Liver (tissue), 8 donors: ENCODE measurements at regions not wholly inside any gene's neighbourhood (a gene's known extent, or its start where the extent isn't known, plus 50 kb on each side); places are given as distances from the start of the nearest gene placed in this dataset.

Experiments
- DNase-seq: peaks from one replicate; pipeline ENCODE4 v3.0.0-alpha.2; 2017; ENCODE audit warnings: low spot score
- H3K27ac ChIP-seq, 2 donors: one replicate each; pipeline ENCODE4 v1.7.0; 2013; ENCODE audit warnings: inconsistent platforms in 2 of 2, low read length in 2 of 2, control low read depth in 1 of 2, low read depth in 1 of 2, mild to moderate bottlenecking in 1 of 2
- H3K27me3 ChIP-seq, 4 donors: one replicate each; pipeline versions ENCODE4 v1.6.1 to v1.7.0; 2013; ENCODE audit warnings: low read length in 3 of 4, inconsistent platforms in 1 of 4, mild to moderate bottlenecking in 1 of 4, moderate library complexity in 1 of 4; ENCODE audit not compliant: control insufficient read depth in 4 of 4, insufficient read depth in 4 of 4
- H3K36me3 ChIP-seq, 4 donors: one replicate each; pipeline versions ENCODE4 v1.6.1 to v1.7.0; 2013; ENCODE audit warnings: low read length in 3 of 4, mild to moderate bottlenecking in 3 of 4, low read depth in 1 of 4, moderate library complexity in 1 of 4; ENCODE audit not compliant: control insufficient read depth in 4 of 4, insufficient read depth in 3 of 4
- H3K4me1 ChIP-seq, 4 donors: one replicate each; pipeline versions ENCODE4 v1.6.1 to v1.7.0; 2013; ENCODE audit warnings: low read length in 3 of 4, mild to moderate bottlenecking in 3 of 4, moderate library complexity in 1 of 4; ENCODE audit not compliant: control insufficient read depth in 4 of 4, insufficient read depth in 4 of 4
- H3K4me3 ChIP-seq, 3 donors: one replicate each; pipeline versions ENCODE4 v1.6.1 to v1.7.0; 2013; ENCODE audit warnings: low read length in 3 of 3, control low read depth in 1 of 3, low read depth in 1 of 3, mild to moderate bottlenecking in 1 of 3
- H3K9ac ChIP-seq, 2 donors: one replicate each; pipeline ENCODE4 v1.7.0; 2013; ENCODE audit warnings: low read length in 2 of 2, mild to moderate bottlenecking in 2 of 2, moderate library complexity in 2 of 2, control low read depth in 1 of 2, low read depth in 1 of 2
- H3K9me3 ChIP-seq, 4 donors: one replicate each; pipeline versions ENCODE4 v1.6.1 to v1.7.0; 2013; ENCODE audit warnings: low read length in 3 of 4; ENCODE audit not compliant: control insufficient read depth in 4 of 4
- ATF3 ChIP-seq: IDR thresholded peaks from 2 replicates; pipeline ENCODE4 v1.6.1; 2016; ENCODE audit warnings: antibody characterized with exemption
- EGR1 ChIP-seq, 2 donors: IDR thresholded peaks; 2 replicates each; pipeline ENCODE4 v1.6.1; 2016 to 2018; ENCODE audit warnings: antibody characterized with exemption in 2 of 2, low read depth in 2 of 2
- FOXA1 ChIP-seq: IDR thresholded peaks from 2 replicates; pipeline ENCODE4 v1.6.1; 2016; ENCODE audit warnings: antibody characterized with exemption
- FOXA2 ChIP-seq: IDR thresholded peaks from 2 replicates; pipeline ENCODE4 v1.6.1; 2016; ENCODE audit warnings: antibody characterized with exemption
- GABPA ChIP-seq, 2 donors: IDR thresholded peaks in 1 of 2; conservative IDR thresholded peaks in 1 of 2; 2 replicates each; pipeline ENCODE4 v1.6.1; 2016; ENCODE audit warnings: antibody characterized with exemption in 2 of 2, mild to moderate bottlenecking in 1 of 2, moderate library complexity in 1 of 2
- HNF4A ChIP-seq, 2 donors: conservative IDR thresholded peaks; 2 replicates each; pipeline ENCODE4 v1.6.1; 2016; ENCODE audit warnings: antibody characterized with exemption in 2 of 2, mild to moderate bottlenecking in 2 of 2
- HNF4G ChIP-seq: IDR thresholded peaks from 2 replicates; pipeline ENCODE4 v1.6.1; 2016; ENCODE audit warnings: antibody characterized with exemption
- JUND ChIP-seq, 2 donors: IDR thresholded peaks; 2 replicates each; pipeline ENCODE4 v1.6.1; 2016; ENCODE audit warnings: antibody characterized with exemption in 2 of 2
- MAX ChIP-seq: IDR thresholded peaks from 2 replicates; pipeline ENCODE4 v1.6.1; 2016; ENCODE audit warnings: antibody characterized with exemption
- NR2F2 ChIP-seq: IDR thresholded peaks from 2 replicates; pipeline ENCODE4 v1.6.1; 2016; ENCODE audit warnings: antibody characterized with exemption
- RAD21 ChIP-seq, 2 donors: IDR thresholded peaks; 2 replicates each; pipeline ENCODE4 v1.6.1; 2016; ENCODE audit warnings: antibody characterized with exemption in 2 of 2, mild to moderate bottlenecking in 2 of 2
- RXRA ChIP-seq, 2 donors: IDR thresholded peaks; 2 replicates each; pipeline ENCODE4 v1.6.1; 2017 to 2018; ENCODE audit warnings: antibody characterized with exemption in 2 of 2, mild to moderate bottlenecking in 1 of 2
- SP1 ChIP-seq: IDR thresholded peaks from 2 replicates; pipeline ENCODE4 v1.6.1; 2018; ENCODE audit warnings: antibody characterized with exemption, mild to moderate bottlenecking
- TAF1 ChIP-seq: conservative IDR thresholded peaks from 2 replicates; pipeline ENCODE4 v1.6.1; 2016; ENCODE audit warnings: antibody characterized with exemption, mild to moderate bottlenecking
- YY1 ChIP-seq: IDR thresholded peaks from 2 replicates; pipeline ENCODE4 v1.6.1; 2016; ENCODE audit warnings: antibody characterized with exemption, mild to moderate bottlenecking
- WGBS: extraction: QIAGEN DNeasy Blood & Tissue Kit; methylation state at CpG from one replicate; pipeline ENCODE4 v1.1.7; 2013; 5-methylcytosine and 5-hydroxymethylcytosine counted together
- TF ChIP-seq, protein P1 (sequence below): IDR thresholded peaks from 2 replicates; pipeline ENCODE4 v1.6.1; 2016; ENCODE audit warnings: antibody characterized with exemption
- TF ChIP-seq, protein P2 (sequence below): IDR thresholded peaks from 2 replicates; pipeline ENCODE4 v1.6.1; 2016; ENCODE audit warnings: antibody characterized with exemption, mild to moderate bottlenecking
- TF ChIP-seq, protein P3 (sequence below): fragments of 150-350 bp; IDR thresholded peaks from 2 replicates; pipeline ENCODE4 v1.5.1; 2017; ENCODE audit warnings: improper control_type of control experiment, low read depth, low read length; ENCODE audit not compliant: missing input control
- donor health status: healthy.
- donor health status: healthy.
- donor health status: healthy.
- donor health status: healthy.
- donor health status: healthy.

DNA sequence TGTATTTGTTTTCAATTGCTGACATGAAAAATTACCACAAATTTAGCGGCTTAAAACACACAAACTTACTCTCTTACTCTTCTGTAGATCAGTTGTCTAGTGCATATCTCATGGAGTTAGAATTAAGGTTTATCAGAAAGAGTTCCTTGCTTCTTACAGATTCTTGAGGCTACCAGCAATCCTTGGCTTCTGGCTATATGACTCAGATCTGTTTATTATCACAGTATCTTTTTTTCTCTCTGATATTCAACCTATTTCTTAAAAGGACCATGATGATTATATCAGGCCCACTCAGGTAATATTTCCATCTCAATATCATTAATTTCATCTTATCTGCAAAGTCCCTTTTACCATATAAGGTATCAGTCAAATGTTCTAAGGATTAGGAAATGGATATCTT is 263.5 kb upstream of the BCHE start:
- H3K4me3 ChIP-seq, result no peak overlapping the region
- no peaks in the 10 kb centered on the region for H3K27me3 ChIP-seq
- H3K9me3 ChIP-seq, result peaks cover 0 to 4% (median under 1%) of the 10 kb centered on the region in 4 donors
- no peaks in the 10 kb centered on the region for H3K4me1 ChIP-seq
- no peak overlapping the region for H3K9ac ChIP-seq
- H3K27ac ChIP-seq, result no peak overlapping the region
- no peaks in the 10 kb centered on the region for H3K36me3 ChIP-seq
- TF ChIP-seq ATF3 (no peak), GABPA (IDR thresholded peaks at IDR 0.05 in 1 of 2, conservative IDR thresholded peaks at IDR 0.05 in 1 of 2) (no peak), TAF1 (no peak), JUND (IDR thresholded peaks at IDR 0.05) (no peak)
- TF ChIP-seq, protein P1, sequence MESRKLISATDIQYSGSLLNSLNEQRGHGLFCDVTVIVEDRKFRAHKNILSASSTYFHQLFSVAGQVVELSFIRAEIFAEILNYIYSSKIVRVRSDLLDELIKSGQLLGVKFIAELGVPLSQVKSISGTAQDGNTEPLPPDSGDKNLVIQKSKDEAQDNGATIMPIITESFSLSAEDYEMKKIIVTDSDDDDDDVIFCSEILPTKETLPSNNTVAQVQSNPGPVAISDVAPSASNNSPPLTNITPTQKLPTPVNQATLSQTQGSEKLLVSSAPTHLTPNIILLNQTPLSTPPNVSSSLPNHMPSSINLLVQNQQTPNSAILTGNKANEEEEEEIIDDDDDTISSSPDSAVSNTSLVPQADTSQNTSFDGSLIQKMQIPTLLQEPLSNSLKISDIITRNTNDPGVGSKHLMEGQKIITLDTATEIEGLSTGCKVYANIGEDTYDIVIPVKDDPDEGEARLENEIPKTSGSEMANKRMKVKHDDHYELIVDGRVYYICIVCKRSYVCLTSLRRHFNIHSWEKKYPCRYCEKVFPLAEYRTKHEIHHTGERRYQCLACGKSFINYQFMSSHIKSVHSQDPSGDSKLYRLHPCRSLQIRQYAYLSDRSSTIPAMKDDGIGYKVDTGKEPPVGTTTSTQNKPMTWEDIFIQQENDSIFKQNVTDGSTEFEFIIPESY, result no peak
- DNase-seq, result no peak
- 77% methylated on average over 1 of the region's 1 CpG for WGBS

- H3K27me3 ChIP-seq, result no peaks in the 10 kb centered on the region
- H3K27ac ChIP-seq, result no peak overlapping the region
- H3K36me3 ChIP-seq, result no peaks in the 10 kb centered on the region
- no peak overlapping the region for H3K9ac ChIP-seq
- no peaks in the 10 kb centered on the region for H3K9me3 ChIP-seq
- DNase-seq, result no peak
- 78% methylated on average over 3 of the region's 3 CpGs for WGBS
- TF ChIP-seq NR2F2, result no peak
- no peak for TF ChIP-seq RAD21 (IDR thresholded peaks at IDR 0.05)
- no peak for TF ChIP-seq SP1
- TF ChIP-seq HNF4G, result no peak
- no peak for TF ChIP-seq EGR1 (IDR thresholded peaks at IDR 0.05; ENCODE audit: low read depth in 2 of 2)
- TF ChIP-seq GABPA (IDR thresholded peaks at IDR 0.05 in 1 of 2, conservative IDR thresholded peaks at IDR 0.05 in 1 of 2), result no peak
- no peak for TF ChIP-seq ATF3
- TF ChIP-seq RXRA (IDR thresholded peaks at IDR 0.05), result no peak
- TF ChIP-seq, protein P2, sequence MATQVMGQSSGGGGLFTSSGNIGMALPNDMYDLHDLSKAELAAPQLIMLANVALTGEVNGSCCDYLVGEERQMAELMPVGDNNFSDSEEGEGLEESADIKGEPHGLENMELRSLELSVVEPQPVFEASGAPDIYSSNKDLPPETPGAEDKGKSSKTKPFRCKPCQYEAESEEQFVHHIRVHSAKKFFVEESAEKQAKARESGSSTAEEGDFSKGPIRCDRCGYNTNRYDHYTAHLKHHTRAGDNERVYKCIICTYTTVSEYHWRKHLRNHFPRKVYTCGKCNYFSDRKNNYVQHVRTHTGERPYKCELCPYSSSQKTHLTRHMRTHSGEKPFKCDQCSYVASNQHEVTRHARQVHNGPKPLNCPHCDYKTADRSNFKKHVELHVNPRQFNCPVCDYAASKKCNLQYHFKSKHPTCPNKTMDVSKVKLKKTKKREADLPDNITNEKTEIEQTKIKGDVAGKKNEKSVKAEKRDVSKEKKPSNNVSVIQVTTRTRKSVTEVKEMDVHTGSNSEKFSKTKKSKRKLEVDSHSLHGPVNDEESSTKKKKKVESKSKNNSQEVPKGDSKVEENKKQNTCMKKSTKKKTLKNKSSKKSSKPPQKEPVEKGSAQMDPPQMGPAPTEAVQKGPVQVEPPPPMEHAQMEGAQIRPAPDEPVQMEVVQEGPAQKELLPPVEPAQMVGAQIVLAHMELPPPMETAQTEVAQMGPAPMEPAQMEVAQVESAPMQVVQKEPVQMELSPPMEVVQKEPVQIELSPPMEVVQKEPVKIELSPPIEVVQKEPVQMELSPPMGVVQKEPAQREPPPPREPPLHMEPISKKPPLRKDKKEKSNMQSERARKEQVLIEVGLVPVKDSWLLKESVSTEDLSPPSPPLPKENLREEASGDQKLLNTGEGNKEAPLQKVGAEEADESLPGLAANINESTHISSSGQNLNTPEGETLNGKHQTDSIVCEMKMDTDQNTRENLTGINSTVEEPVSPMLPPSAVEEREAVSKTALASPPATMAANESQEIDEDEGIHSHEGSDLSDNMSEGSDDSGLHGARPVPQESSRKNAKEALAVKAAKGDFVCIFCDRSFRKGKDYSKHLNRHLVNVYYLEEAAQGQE, result no peak
- TF ChIP-seq, protein P3, sequence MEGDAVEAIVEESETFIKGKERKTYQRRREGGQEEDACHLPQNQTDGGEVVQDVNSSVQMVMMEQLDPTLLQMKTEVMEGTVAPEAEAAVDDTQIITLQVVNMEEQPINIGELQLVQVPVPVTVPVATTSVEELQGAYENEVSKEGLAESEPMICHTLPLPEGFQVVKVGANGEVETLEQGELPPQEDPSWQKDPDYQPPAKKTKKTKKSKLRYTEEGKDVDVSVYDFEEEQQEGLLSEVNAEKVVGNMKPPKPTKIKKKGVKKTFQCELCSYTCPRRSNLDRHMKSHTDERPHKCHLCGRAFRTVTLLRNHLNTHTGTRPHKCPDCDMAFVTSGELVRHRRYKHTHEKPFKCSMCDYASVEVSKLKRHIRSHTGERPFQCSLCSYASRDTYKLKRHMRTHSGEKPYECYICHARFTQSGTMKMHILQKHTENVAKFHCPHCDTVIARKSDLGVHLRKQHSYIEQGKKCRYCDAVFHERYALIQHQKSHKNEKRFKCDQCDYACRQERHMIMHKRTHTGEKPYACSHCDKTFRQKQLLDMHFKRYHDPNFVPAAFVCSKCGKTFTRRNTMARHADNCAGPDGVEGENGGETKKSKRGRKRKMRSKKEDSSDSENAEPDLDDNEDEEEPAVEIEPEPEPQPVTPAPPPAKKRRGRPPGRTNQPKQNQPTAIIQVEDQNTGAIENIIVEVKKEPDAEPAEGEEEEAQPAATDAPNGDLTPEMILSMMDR, result no peak
- TF ChIP-seq JUND (IDR thresholded peaks at IDR 0.05), result no peak
- TF ChIP-seq YY1, result no peak
- TF ChIP-seq MAX, result no peak
- no peak for TF ChIP-seq TAF1
- TF ChIP-seq, protein P1, result no peak
- TF ChIP-seq FOXA1, result no peak
- no peak for TF ChIP-seq FOXA2
- TF ChIP-seq HNF4A (conservative IDR thresholded peaks at IDR 0.05), result no peak
- no peaks in the 10 kb centered on the region for H3K4me1 ChIP-seq
- H3K4me3 ChIP-seq, result no peak overlapping the region
Observed at GRCh38 chr3:166089575-166089974, 252.4 kb upstream of the BCHE start.
